GM19467 (cell line): ENCODE measurements at regions not wholly inside any gene's neighbourhood (a gene's known extent, or its start where the extent isn't known, plus 50 kb on each side); places are given as distances from the start of the nearest gene placed in this dataset.
"Not testable (repeated sequence)": the region's sequence is repeated elsewhere in the genome, so short reads cannot be mapped to it uniquely, and the experiment has no call there.

Source experiments
- ATAC-seq: cut with Tn5 transposase; IDR thresholded peaks from one replicate; pipeline ENCODE4 v1.9.1; 2021; ENCODE audit warnings: mild to moderate bottlenecking, moderate library complexity; ENCODE audit not compliant: unreplicated experiment

DNA sequence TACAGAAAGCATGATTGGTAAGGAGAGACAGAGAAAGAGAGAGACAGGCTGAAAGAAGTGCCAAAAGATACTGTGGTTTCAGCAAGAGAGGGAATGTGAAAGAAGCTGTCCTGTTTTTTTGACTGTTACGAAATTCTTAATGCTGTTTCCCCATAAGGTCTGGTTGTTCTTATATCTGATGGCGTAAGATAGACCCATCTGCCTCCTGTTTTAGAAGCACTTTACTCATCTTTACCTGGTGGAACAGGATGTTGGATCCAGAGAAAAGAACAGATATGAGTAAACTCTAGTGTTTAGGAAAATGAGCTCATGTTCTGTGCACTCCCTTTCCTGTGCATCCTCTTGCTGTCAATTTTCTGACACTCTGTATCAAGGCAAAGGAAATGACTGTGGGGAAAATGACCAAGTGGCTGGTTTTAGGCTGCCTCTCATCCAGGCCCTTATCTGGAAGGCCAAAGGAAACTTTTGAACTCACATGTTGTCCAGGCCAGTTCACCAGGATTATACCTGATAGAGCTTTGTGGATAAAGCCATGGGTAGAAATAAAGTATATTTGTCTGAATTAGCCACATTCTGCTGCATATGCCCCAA is 311.7 kb upstream of the HTR2C start:
- ATAC-seq: no peak

GRCh38 chrX:114270371-114270770 is 313.5 kb upstream of the HTR2C start:
- not testable (repeated sequence) for ATAC-seq

DNA sequence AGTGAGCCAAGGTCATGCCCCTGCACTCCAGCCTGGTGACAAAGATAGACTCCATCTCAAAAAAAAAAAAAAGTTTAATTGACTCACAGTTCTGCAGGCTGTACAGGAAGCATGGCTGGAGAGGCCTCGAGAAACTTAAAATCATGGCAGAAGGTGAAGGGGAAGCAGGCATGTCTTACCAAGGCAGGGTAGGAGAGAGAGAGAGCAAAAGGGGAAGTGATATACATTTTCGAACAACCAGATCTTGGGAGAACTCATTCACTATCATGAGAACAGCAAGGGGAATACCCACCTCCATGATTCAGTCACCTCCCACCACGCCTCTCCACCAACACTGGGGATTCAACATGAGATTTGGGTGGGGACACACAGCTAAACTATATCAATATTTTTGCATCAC is 315.2 kb upstream of the HTR2C start:
- ATAC-seq: no peak

DNA sequence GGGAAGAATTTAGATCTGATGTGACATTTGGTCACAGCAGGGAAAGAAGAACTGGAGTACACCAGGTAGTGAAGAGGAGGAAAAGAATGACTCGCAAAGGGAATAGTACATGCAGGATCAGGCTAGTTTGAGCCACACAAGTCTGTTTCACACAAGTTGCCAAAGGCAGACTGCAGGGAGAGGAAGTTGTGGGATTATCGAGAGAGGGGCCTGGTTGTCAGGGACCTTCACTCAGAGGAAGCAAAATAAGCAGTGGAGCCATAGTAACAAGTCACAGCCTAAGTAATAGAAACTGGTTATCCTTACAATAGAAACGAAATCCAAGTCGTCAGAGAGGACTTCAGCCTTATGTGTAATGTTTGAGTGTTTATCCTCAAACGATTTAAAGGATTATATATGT is 316.7 kb upstream of the HTR2C start:
- no peak for ATAC-seq

DNA sequence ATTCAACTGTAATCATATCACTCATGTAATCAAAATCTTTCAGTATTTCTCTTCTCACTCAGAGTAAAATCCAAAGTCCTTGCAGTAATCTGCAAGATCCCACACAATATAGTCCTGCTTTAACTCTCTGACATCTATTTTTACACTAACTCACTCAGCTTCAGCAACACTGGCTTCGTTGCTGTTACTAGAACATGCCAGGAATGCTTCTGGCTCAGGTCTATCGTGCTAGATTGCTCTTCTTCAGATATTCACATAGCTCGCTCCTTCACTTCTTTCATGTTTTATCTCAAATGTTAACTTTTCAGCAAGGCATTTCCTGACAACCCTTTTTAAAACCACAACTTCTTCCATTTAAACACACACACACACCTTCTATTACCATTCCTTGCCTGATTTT is 331.7 kb upstream of the HTR2C start:
- ATAC-seq: no peak

- no peak for ATAC-seq
These were observed 332.3 kb upstream of the HTR2C start for GRCh38 chrX:114251575-114251974.

DNA sequence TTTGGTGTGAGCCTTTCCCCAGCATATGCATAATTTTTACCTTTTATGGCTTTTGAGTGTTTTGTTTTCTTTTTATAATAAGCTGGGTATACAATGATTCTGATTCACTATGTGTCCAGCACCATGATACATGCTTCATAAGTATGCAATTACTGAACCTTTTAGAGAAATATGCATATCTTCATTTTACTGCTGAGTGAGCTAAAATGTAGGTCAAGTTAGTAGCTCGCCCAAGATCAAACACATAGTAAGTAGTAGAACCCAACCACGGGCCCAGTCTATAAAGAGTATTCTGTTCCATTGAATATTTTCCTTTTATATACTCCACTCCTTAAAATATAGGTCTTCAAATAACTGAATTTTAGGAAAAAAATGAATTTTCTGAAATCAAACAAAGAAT is 362.4 kb upstream of the HTR2C start:
- no peak for ATAC-seq

GRCh38 chrX:114210879-114211278 is 373.0 kb upstream of the HTR2C start:
- ATAC-seq: no peak

DNA sequence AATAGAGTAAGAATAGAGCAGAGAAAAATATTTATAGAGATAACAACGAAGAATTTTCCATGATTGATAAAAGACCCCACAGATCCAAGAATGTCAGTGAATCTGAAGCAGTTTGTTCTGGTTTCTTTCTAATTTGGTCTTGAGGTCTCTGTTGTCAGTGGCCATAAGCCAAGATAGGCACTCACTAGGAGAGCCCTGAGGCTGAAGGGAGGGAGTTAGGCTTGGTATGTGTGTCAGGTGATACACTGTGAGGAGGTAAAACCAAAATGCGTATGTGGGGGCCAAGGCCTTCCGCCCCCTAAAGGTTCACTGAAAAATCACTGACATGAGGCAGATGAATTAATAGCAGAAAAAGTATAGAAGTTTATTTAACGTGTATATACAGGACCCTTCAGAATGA is 382.3 kb upstream of the HTR2C start:
- no peak for ATAC-seq

- ATAC-seq: no peak
These were observed 402.7 kb upstream of the HTR2C start for GRCh38 chrX:114181195-114181594.

- ATAC-seq: no peak
These were observed 405.8 kb upstream of the HTR2C start for GRCh38 chrX:114178126-114178525.

GRCh38 chrX:114167276-114167675 is 416.6 kb upstream of the HTR2C start:
- ATAC-seq: not testable (repeated sequence)

GRCh38 chrX:114166601-114167000 is 417.3 kb upstream of the HTR2C start:
- no peak for ATAC-seq

DNA sequence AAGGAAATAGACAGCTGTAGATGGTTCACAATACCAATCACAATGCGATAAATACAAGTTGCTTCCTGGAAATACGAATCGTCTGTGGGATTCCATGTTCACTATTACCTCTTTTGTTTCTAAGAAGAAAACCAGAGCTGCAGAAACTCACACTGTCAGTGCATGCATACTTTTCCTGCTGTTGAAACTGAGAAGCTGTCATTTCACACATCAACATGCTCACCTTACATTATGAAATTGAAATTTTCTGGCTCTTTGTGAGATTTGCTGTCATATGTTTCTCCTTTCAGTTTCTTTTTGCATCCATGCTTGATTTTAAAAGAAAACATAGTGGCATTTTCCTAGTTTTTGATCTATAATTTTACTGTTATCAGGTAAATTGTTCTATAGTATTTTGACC is 418.3 kb upstream of the HTR2C start:
- no peak for ATAC-seq

- ATAC-seq: no peak
These were observed 421.7 kb upstream of the HTR2C start for GRCh38 chrX:114162068-114162735.

GRCh38 chrX:114152801-114153200 is 431.1 kb upstream of the HTR2C start:
- no peak for ATAC-seq

DNA sequence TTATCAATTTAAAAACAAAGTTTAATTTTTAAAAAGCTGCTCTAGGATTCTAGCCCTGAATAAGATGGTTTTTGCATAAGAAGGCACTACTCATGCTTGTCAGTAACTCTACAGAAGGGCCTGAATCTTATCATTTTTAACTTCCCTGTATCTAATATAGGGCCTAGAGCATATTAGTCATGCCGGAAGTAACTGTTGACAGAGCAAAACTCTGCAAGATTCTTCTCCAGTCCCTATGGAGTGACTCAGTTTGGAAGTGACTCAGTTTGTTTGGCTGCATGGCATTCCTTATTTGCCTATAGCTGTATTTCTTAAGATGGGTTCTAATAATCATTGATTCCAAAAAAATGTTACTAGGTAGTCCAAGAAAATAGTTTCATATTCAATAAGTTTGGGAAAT is 431.8 kb upstream of the HTR2C start:
- ATAC-seq: no peak

DNA sequence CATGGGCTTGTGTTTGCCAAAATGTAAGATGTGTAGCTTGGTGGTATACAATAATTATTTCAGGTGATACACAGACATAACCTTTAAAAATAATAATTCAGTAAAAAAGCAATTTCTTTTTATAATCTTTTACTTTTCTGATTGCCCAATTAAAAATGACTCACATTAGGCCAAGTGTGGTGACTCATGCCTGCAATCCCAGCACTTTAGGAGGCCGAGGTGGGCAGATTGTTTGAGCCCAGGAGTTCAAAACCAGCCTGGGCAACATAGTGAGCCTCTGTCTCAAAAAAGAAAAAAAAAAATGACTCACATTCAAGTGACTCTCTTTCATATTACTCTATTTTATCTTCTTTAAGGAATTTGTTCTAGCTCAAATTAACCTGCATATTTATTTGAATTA is 449.4 kb upstream of the HTR2C start:
- no peak for ATAC-seq

DNA sequence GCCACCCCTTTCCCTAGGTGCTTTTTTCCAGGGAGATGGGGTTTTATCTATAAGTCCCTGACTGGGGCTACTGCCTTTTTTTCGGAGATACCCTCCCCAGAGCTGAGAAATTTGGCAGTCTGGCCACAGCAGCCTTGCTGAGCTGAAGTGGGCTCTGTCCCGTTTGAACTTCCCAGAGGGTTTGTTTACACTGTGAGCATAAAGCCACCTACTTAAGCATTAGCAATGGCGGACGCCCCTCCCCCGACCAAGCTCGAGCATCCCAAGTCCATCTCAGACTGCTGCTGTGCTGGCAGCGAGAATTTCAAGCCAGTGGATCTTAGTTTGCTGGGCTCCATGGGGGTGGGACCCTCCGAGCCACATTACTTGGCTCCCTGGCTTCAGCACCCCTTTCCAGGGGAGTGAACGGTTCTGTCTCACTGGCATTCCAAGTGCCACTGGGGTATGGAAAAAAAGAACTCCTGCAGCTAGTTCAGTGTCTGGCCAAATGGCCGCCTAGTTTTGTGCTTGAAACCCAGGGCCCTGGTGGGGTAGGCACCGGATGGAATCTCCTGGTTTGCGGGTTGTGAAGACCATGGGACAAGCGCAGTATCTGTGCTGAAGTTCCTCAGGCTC is 456.4 kb upstream of the HTR2C start:
- ATAC-seq: no peak

GRCh38 chrX:114127005-114127404 is 456.9 kb upstream of the HTR2C start:
- no peak for ATAC-seq

DNA sequence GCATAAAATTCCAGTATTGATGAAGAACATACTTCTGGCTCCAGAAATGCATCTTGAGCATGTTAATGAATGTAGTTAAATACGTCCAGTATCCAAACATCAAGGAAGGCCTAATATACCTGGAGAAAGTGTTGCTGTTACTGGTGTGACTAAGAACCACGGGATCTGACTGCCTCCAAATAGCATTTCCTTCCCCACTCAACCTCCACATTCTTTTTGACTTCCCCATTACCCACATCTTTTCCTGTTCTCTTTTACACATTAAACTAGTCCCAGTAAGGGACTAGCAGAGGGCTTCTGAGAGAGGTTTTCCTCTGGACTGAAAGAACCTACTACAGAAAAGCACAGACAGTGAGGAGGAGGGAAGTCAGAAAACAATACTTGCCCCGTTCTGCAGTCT is 482.8 kb upstream of the HTR2C start:
- no peak for ATAC-seq

GRCh38 chrX:114097866-114098265 is 486.0 kb upstream of the HTR2C start:
- ATAC-seq: no peak

- no peak for ATAC-seq
These were observed 486.5 kb upstream of the HTR2C start for GRCh38 chrX:114097427-114097826.
